T1000 (cell line): ENCODE measurements at regions not wholly inside any gene's neighbourhood (a gene's known extent, or its start where the extent isn't known, plus 50 kb on each side); places are given as distances from the start of the nearest gene placed in this dataset.
"Not testable (repeated sequence)": the region's sequence is repeated elsewhere in the genome, so short reads cannot be mapped to it uniquely, and the experiment has no call there.

ENCODE experiments used
- DNase-seq: peaks from one replicate; lab custom pipeline; 2025; ENCODE audit warnings: mixed read lengths; lab: John Stamatoyannopoulos, UW

GRCh38 chr6:131336596-131336995, 201.3 kb downstream of the AKAP7 start:
- DNase-seq, result no peak

- not testable (repeated sequence) for DNase-seq
These were observed 211.6 kb downstream of the AKAP7 start for GRCh38 chr6:131346896-131347295.

GRCh38 chr6:131348572-131348971, 213.3 kb downstream of the AKAP7 start:
- no peak for DNase-seq

- DNase-seq, result no peak
These were observed 213.9 kb downstream of the AKAP7 start for GRCh38 chr6:131349199-131349598.

- no peak for DNase-seq
These were observed 217.8 kb downstream of the AKAP7 start for GRCh38 chr6:131353106-131353505.

- DNase-seq, result no peak
These were observed 218.6 kb downstream of the AKAP7 start for GRCh38 chr6:131353876-131354275.

GRCh38 chr6:131354356-131354755, 218.7 kb upstream of the ARG1 start:
- no peak for DNase-seq

GRCh38 chr6:131356161-131356560, 216.9 kb upstream of the ARG1 start:
- no peak for DNase-seq

GRCh38 chr6:131357501-131357900, 215.5 kb upstream of the ARG1 start:
- no peak for DNase-seq

- DNase-seq, result no peak
These were observed 211.0 kb upstream of the ARG1 start for GRCh38 chr6:131362070-131362469.

GRCh38 chr6:131362696-131363095, 210.3 kb upstream of the ARG1 start:
- DNase-seq, result no peak

GRCh38 chr6:131363947-131364834, 208.8 kb upstream of the ARG1 start:
- no peak for DNase-seq

GRCh38 chr6:131366223-131366622, 206.8 kb upstream of the ARG1 start:
- no peak for DNase-seq

GRCh38 chr6:131367206-131367873, 205.7 kb upstream of the ARG1 start:
- DNase-seq, result no peak

GRCh38 chr6:131368198-131368911, 204.7 kb upstream of the ARG1 start:
- no peak for DNase-seq

GRCh38 chr6:131372535-131372934, 200.5 kb upstream of the ARG1 start:
- no peak for DNase-seq

- no peak for DNase-seq
These were observed 195.8 kb upstream of the ARG1 start for GRCh38 chr6:131377112-131377705.

GRCh38 chr6:131378874-131379273, 194.2 kb upstream of the ARG1 start:
- no peak for DNase-seq

- DNase-seq, result peak; percentile 38
These were observed 193.1 kb upstream of the ARG1 start for GRCh38 chr6:131379948-131380347.

GRCh38 chr6:131381052-131381708, 191.8 kb upstream of the ARG1 start:
- no peak for DNase-seq

GRCh38 chr6:131381709-131382093, 191.3 kb upstream of the ARG1 start:
- no peak for DNase-seq

GRCh38 chr6:131382631-131383030, 190.4 kb upstream of the ARG1 start:
- no peak for DNase-seq
